HepG2 (cell line): ENCODE measurements at regions not wholly inside any gene's neighbourhood (a gene's known extent, or its start where the extent isn't known, plus 50 kb on each side); places are given as distances from the start of the nearest gene placed in this dataset.

Experiments
- ASH2L ChIP-seq: fragments of 300-600, 200-600 bp; sonication (generic); IDR thresholded peaks from 2 replicates; pipeline ENCODE4 v1.7.0; 2017; ENCODE audit warnings: low read depth, mild to moderate bottlenecking, moderate library complexity, mixed read lengths, low read length; ENCODE audit not compliant: insufficient read length
- DBP ChIP-seq: sonication (generic); formaldehyde crosslinking; IDR thresholded peaks from 2 replicates; pipeline ENCODE4 v1.4.0; 2020; ENCODE audit warnings: missing genetic modification reagents; ENCODE audit errors: not compliant biosample characterization
- GMEB2 ChIP-seq: IDR thresholded peaks from 2 replicates; pipeline ENCODE4 v1.6.1; 2016; ENCODE audit warnings: missing biosample characterization, missing genetic modification reagents, low read depth
- KDM6A ChIP-seq: IDR thresholded peaks from 2 replicates; pipeline ENCODE4 v1.6.1; 2016; ENCODE audit warnings: low read depth
- KLF13 ChIP-seq: sonication (generic); formaldehyde crosslinking; IDR thresholded peaks from 2 replicates; pipeline ENCODE4 v1.4.0; 2020; ENCODE audit warnings: mild to moderate bottlenecking, missing genetic modification reagents
- MYPOP ChIP-seq: sonication (generic); formaldehyde crosslinking; IDR thresholded peaks from 2 replicates; pipeline ENCODE4 v1.8.1; 2023; ENCODE audit warnings: mild to moderate bottlenecking, moderate library complexity, missing genetic modification reagents
- RBM22 ChIP-seq: fragments of 200-400 bp; formaldehyde crosslinking; optimal IDR thresholded peaks from 2 replicates; pipeline ENCODE3; 2017; ENCODE audit warnings: mild to moderate bottlenecking, low read length, moderate library complexity
- THAP9 ChIP-seq: sonication (generic); formaldehyde crosslinking; IDR thresholded peaks from 2 replicates; pipeline ENCODE4; 2020; ENCODE audit warnings: missing genetic modification reagents, mild to moderate bottlenecking, borderline replicate concordance
- ZBTB43 ChIP-seq: sonication (generic); formaldehyde crosslinking; conservative IDR thresholded peaks from 2 replicates; pipeline ENCODE4 v1.4.0; 2020; ENCODE audit warnings: missing genetic modification reagents
- ZNF10 ChIP-seq: sonication (generic); formaldehyde crosslinking; IDR thresholded peaks from 2 replicates; pipeline ENCODE4 v1.4.0; 2020; ENCODE audit warnings: mild to moderate bottlenecking, low read depth, missing genetic modification reagents, borderline replicate concordance
- ZNF331 ChIP-seq: sonication (generic); formaldehyde crosslinking; IDR thresholded peaks from 2 replicates; pipeline ENCODE4 v1.4.0; 2020; ENCODE audit warnings: missing genetic modification reagents
- ZNF614 ChIP-seq: IDR thresholded peaks from 2 replicates; pipeline ENCODE4 v1.6.1; 2018; ENCODE audit warnings: missing biosample characterization, missing genetic modification reagents, inconsistent platforms, borderline replicate concordance
- ZNF646 ChIP-seq: sonication (generic); formaldehyde crosslinking; IDR thresholded peaks from 2 replicates; pipeline ENCODE4 v1.9.0; 2021; ENCODE audit warnings: mild to moderate bottlenecking, missing genetic modification reagents
- ZNF749 ChIP-seq: sonication (generic); formaldehyde crosslinking; IDR thresholded peaks from 2 replicates; pipeline ENCODE4 v1.8.0; 2022; ENCODE audit warnings: mild to moderate bottlenecking, missing genetic modification reagents, moderate library complexity, borderline replicate concordance

- TF ChIP-seq THAP9 (CRISPR knock-in tag) (no peak), DBP (CRISPR knock-in tag) (no peak), KLF13 (CRISPR knock-in tag) (no peak), ZNF331 (CRISPR knock-in tag) (peak; percentile 44; the same call in 1 of the 2 replicates), KDM6A (CRISPR knock-in tag) (peak; percentile 23; the same call in 1 of the 2 replicates), ZNF749 (no peak), ZBTB43 (no peak), ZNF10 (CRISPR knock-in tag) (no peak), ASH2L (peak; percentile 63), ZNF646 (CRISPR knock-in tag) (no peak), GMEB2 (CRISPR knock-in tag) (no peak), MYPOP (CRISPR knock-in tag) (no peak), RBM22 (no peak), ZNF614 (no peak)
Measured at GRCh38 chr7:115113776-115114175, 191.9 kb downstream of the MDFIC start (continued).
